Mammary epithelial cell (primary cell): ENCODE measurements at regions not wholly inside any gene's neighbourhood (a gene's known extent, or its start where the extent isn't known, plus 50 kb on each side); places are given as distances from the start of the nearest gene placed in this dataset.

Experiments used
- CTCF ChIP-seq, 2 donors: IDR thresholded peaks in 1 of 2; conservative IDR thresholded peaks in 1 of 2; 2 replicates each; pipeline ENCODE4 v1.5.1; 2011 to 2012; ENCODE audit warnings: inconsistent platforms in 2 of 2, low read length in 2 of 2, mild to moderate bottlenecking in 2 of 2, control low read depth in 1 of 2, low read depth in 1 of 2; ENCODE audit not compliant: insufficient read depth in 1 of 2; ENCODE audit errors: extremely low read depth in 1 of 2
- EZH2 ChIP-seq: IDR thresholded peaks from 2 replicates; pipeline ENCODE4 v1.6.1; 2012; ENCODE audit warnings: low read length, inconsistent platforms, borderline replicate concordance

DNA sequence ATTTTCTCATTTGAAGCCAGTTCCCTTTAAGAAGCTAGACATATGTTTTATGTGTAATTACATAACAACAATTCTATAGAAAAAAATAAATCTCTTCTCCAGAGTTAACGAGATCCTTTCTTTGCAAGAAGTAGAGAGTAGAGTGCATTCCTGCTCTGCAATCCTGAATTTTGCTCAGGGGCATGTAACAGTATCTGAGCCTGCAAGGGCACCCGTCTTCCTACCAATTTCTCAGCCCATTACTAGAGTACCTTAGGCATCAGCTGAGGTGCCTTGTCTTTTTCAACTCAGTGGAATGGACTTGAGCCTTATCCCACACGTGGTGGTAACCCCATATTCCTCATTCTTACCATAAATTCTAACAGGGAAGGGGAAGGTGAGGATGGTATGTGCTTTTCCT is 205.9 kb downstream of the IKZF2 start:
- TF ChIP-seq CTCF (conservative IDR thresholded peaks at IDR 0.05 in 1 of 2, IDR thresholded peaks at IDR 0.05 in 1 of 2; ENCODE audit: extremely low read depth in 1 of 2, insufficient read depth in 1 of 2, low read depth in 1 of 2, low read length in 2 of 2) (no peak), EZH2 (no peak)
